ENCODE measurements at regions not wholly inside any gene's neighbourhood (a gene's known extent, or its start where the extent isn't known, plus 50 kb on each side); places are given as distances from the start of the nearest gene placed in this dataset.

DNA sequence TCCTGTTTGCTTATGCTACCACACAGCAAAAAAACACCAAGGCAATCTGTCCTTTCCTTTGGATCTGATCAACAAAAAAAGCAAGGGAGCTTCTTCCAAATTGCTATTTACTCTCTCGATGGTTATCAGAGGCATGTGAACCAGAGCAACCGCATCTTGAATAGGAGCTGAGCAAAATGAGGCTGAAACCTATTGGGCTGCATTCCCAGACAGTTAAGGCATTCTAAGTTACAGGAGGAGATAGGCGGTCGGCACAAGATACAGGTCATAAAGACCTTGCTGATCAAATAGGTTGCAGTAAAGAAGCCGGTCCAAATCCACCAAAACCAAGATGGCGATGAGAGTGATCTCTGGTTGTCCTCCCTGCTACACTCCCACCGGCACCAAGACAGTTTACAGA, 76.8 kb upstream of the FRMD4A start:
- Histone ChIP-seq H3K36me3 (ENCODE audit: control insufficient read depth, insufficient read depth, low read length) (no peaks in the 10 kb centered on the region), H3K4me3 (ENCODE audit: low read length) (no peak overlapping the region), H3K9me3 (ENCODE audit: control insufficient read depth, insufficient read depth, low read length) (no peaks in the 10 kb centered on the region), H3K4me1 (ENCODE audit: control insufficient read depth, insufficient read depth, low read length) (peaks cover 4% of the 10 kb centered on the region), H3K27ac (ENCODE audit: low read length) (no peak overlapping the region), H3K27me3 (ENCODE audit: control insufficient read depth, insufficient read depth, low read length) (peaks cover 2% of the 10 kb centered on the region)
- no peaks in the 10 kb centered on the region for H3K36me3 Mint-ChIP-seq
- WGBS (ENCODE audit: insufficient coverage) = 98% methylated on average over 7 of the region's 7 CpGs
- TF ChIP-seq, protein P1, sequence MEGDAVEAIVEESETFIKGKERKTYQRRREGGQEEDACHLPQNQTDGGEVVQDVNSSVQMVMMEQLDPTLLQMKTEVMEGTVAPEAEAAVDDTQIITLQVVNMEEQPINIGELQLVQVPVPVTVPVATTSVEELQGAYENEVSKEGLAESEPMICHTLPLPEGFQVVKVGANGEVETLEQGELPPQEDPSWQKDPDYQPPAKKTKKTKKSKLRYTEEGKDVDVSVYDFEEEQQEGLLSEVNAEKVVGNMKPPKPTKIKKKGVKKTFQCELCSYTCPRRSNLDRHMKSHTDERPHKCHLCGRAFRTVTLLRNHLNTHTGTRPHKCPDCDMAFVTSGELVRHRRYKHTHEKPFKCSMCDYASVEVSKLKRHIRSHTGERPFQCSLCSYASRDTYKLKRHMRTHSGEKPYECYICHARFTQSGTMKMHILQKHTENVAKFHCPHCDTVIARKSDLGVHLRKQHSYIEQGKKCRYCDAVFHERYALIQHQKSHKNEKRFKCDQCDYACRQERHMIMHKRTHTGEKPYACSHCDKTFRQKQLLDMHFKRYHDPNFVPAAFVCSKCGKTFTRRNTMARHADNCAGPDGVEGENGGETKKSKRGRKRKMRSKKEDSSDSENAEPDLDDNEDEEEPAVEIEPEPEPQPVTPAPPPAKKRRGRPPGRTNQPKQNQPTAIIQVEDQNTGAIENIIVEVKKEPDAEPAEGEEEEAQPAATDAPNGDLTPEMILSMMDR (IDR thresholded peaks at IDR 0.05) = no peak
- no peak for DNase-seq
- intact Hi-C loops (cut with micrococcal nuclease) = no loop called here
- ATAC-seq = no peak
- H3K9me3 Mint-ChIP-seq = peaks cover 8 to 9% of the 10 kb centered on the region in 2 donors
- H3K4me1 Mint-ChIP-seq = peaks cover 13 to 18% of the 10 kb centered on the region in 2 donors
- peaks cover 7 to 17% of the 10 kb centered on the region in 2 donors for H3K27me3 Mint-ChIP-seq (ENCODE audit: low read depth in 2 of 2)
- H3K27ac Mint-ChIP-seq = no peak overlapping the region
- no peak overlapping the region for H3K4me3 Mint-ChIP-seq

DNA sequence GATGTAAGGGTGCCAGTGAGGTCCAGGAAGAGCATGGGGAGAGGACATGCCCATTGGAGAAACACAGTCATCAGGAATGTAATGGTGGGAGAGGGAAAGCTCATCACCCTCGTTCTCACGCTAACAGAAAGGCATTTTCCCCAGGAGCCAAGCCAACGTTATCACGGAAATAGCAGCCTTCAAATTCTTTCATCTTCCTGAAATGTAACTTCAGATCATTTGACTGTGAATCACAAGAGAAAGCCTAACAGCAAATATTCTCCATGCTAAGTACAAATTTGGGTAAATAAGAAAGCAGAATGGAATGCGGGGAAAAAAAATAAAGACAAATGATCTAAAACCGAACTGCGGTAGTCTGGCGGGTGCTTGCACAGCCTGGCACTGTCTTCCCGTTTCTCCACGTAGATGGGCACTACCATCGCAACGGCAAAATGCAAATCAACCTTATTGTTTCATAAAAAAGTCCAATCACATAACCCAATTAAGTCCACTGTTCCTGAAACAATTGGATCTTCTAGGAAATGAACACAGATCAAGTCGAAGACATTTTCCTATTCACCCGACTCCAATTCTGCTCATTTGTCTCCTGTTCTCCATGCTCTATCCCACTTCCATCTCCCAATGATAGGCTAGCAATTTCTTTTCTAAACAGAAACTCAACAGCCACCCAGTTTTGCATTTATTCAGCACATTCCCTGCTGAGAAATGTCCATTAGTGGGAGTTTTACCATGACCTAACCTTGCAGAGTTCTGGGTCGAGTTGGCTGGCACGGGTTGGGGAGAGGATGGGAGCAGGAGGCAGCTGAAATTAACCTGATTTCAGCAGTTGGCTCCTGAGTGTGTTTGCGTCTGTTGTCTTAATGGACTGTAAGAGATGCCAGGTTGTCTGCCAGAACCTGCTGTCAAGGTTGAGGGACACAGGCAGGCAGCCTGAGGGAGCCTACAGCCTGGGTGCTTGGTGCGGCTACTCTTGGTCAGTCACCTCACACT, 74.6 kb upstream of the FRMD4A start:
- H3K36me3 ChIP-seq (ENCODE audit: control insufficient read depth, insufficient read depth, low read length) = no peaks in the 10 kb centered on the region
- Mint-ChIP-seq H3K4me1 (peaks cover 10 to 11% of the 10 kb centered on the region in 2 donors), H3K27ac (no peak overlapping the region), H3K9me3 (peaks cover 6% of the 10 kb centered on the region in 2 donors), H3K27me3 (ENCODE audit: low read depth in 2 of 2) (peaks cover 6 to 22% of the 10 kb centered on the region in 2 donors), H3K4me3 (no peak overlapping the region), H3K36me3 (no peaks in the 10 kb centered on the region)
- no peak overlapping the region for H3K4me3 ChIP-seq (ENCODE audit: low read length)
- DNase-seq (no peak), ATAC-seq (no peak)
- no peak overlapping the region for H3K27ac ChIP-seq (ENCODE audit: low read length)
- 91% methylated on average over 18 of the region's 18 CpGs for WGBS (ENCODE audit: insufficient coverage)
- peaks cover under 1% of the 10 kb centered on the region for H3K4me1 ChIP-seq (ENCODE audit: control insufficient read depth, insufficient read depth, low read length)
- no peaks in the 10 kb centered on the region for H3K9me3 ChIP-seq (ENCODE audit: control insufficient read depth, insufficient read depth, low read length)
- no peaks in the 10 kb centered on the region for H3K27me3 ChIP-seq (ENCODE audit: control insufficient read depth, insufficient read depth, low read length)
- intact Hi-C loops (cut with micrococcal nuclease) = no loop called here
- TF ChIP-seq, protein P1 (IDR thresholded peaks at IDR 0.05) = no peak

DNA sequence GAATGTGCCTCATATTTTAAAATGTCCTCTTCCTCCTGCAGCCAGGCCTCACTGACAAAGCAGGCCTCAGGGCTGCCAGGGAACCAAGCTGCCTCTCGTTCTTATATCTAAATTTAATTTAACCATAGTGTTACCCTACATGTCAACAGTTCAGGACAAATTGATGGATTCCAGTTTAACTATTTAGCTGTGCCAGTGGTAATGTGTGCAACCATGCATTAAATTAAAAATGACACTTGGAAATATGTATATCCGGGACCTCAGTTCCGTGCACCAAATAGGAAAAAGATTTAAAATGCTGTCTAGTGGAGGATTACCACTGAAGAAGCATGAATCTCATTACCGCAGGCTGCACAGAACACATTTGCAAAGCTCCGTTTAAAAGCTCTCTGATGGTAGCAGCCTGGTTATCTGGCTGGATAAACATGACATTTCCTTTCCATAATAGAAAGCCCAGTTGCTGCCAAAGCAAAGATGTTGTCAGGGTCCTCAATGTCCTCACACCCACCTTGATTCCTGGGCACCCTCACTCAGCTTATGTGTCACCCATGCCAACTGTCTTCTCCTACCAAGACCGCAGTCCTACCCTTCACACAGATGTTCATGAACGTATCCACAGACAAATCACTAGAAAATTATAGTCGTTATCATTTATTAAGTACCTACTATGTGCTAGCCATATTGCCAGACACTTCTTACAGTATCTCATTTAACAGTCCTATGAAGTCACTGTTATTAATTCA, 73.3 kb upstream of the FRMD4A start:
- Histone ChIP-seq H3K4me3 (ENCODE audit: low read length) (no peak overlapping the region), H3K27ac (ENCODE audit: low read length) (no peak overlapping the region), H3K36me3 (ENCODE audit: control insufficient read depth, insufficient read depth, low read length) (no peaks in the 10 kb centered on the region), H3K9me3 (ENCODE audit: control insufficient read depth, insufficient read depth, low read length) (no peaks in the 10 kb centered on the region), H3K4me1 (ENCODE audit: control insufficient read depth, insufficient read depth, low read length) (no peaks in the 10 kb centered on the region), H3K27me3 (ENCODE audit: control insufficient read depth, insufficient read depth, low read length) (no peaks in the 10 kb centered on the region)
- WGBS (ENCODE audit: insufficient coverage) = 87% methylated on average over 8 of the region's 8 CpGs
- no peaks in the 10 kb centered on the region for H3K4me1 Mint-ChIP-seq
- H3K9me3 Mint-ChIP-seq = no peaks in the 10 kb centered on the region
- H3K4me3 Mint-ChIP-seq = no peak overlapping the region
- peaks cover 6 to 22% of the 10 kb centered on the region in 2 donors for H3K27me3 Mint-ChIP-seq (ENCODE audit: low read depth in 2 of 2)
- no peak for DNase-seq
- no peaks in the 10 kb centered on the region for H3K36me3 Mint-ChIP-seq
- TF ChIP-seq, protein P1 (IDR thresholded peaks at IDR 0.05) = no peak
- H3K27ac Mint-ChIP-seq = no peak overlapping the region
- ATAC-seq = no peak
- intact Hi-C loops (cut with micrococcal nuclease) = no loop called here
